ENCODE measurements at regions not wholly inside any gene's neighbourhood (a gene's known extent, or its start where the extent isn't known, plus 50 kb on each side); places are given as distances from the start of the nearest gene placed in this dataset.

GRCh38 chr1:88063605-88064004 lies 620.5 kb upstream of the PKN2 start:
- Histone ChIP-seq H3K9me3 (ENCODE audit: severe bottlenecking) (no peaks in the 10 kb centered on the region), H3K36me3 (ENCODE audit: low read depth) (no peaks in the 10 kb centered on the region), H3K4me3 (ENCODE audit: severe bottlenecking) (no peak overlapping the region), H3K27ac (ENCODE audit: poor library complexity, severe bottlenecking) (no peak overlapping the region), H3K4me1 (ENCODE audit: insufficient read depth, poor library complexity, severe bottlenecking) (peaks cover 12% of the 10 kb centered on the region), H3K27me3 (ENCODE audit: insufficient read depth, poor library complexity, severe bottlenecking) (no peaks in the 10 kb centered on the region)
- DNase-seq (ENCODE audit: low spot score), result no peak
- no peak for TF ChIP-seq CTCF (IDR thresholded peaks at IDR 0.05; ENCODE audit: poor library complexity, severe bottlenecking)
- ATAC-seq (ENCODE audit: low read depth), result no peak

GRCh38 chr1:88068407-88068960 lies 615.6 kb upstream of the PKN2 start:
- Histone ChIP-seq H3K4me3 (ENCODE audit: severe bottlenecking) (no peak overlapping the region), H3K4me1 (ENCODE audit: insufficient read depth, poor library complexity, severe bottlenecking) (no peaks in the 10 kb centered on the region), H3K27ac (ENCODE audit: poor library complexity, severe bottlenecking) (no peak overlapping the region), H3K27me3 (ENCODE audit: insufficient read depth, poor library complexity, severe bottlenecking) (no peaks in the 10 kb centered on the region), H3K9me3 (ENCODE audit: severe bottlenecking) (no peaks in the 10 kb centered on the region), H3K36me3 (ENCODE audit: low read depth) (no peaks in the 10 kb centered on the region)
- no peak for DNase-seq (ENCODE audit: low spot score)
- TF ChIP-seq CTCF (IDR thresholded peaks at IDR 0.05; ENCODE audit: poor library complexity, severe bottlenecking), result no peak
- ATAC-seq (ENCODE audit: low read depth), result no peak

GRCh38 chr1:88070956-88071355 lies 613.1 kb upstream of the PKN2 start:
- DNase-seq (ENCODE audit: low spot score), result no peak
- Histone ChIP-seq H3K4me3 (ENCODE audit: severe bottlenecking) (no peak overlapping the region), H3K27me3 (ENCODE audit: insufficient read depth, poor library complexity, severe bottlenecking) (no peaks in the 10 kb centered on the region), H3K9me3 (ENCODE audit: severe bottlenecking) (no peaks in the 10 kb centered on the region), H3K27ac (ENCODE audit: poor library complexity, severe bottlenecking) (no peak overlapping the region), H3K4me1 (ENCODE audit: insufficient read depth, poor library complexity, severe bottlenecking) (no peaks in the 10 kb centered on the region), H3K36me3 (ENCODE audit: low read depth) (no peaks in the 10 kb centered on the region)
- ATAC-seq (ENCODE audit: low read depth), result no peak
- no peak for TF ChIP-seq CTCF (IDR thresholded peaks at IDR 0.05; ENCODE audit: poor library complexity, severe bottlenecking)

GRCh38 chr1:88074661-88075060 lies 609.4 kb upstream of the PKN2 start:
- Histone ChIP-seq H3K36me3 (ENCODE audit: low read depth) (no peaks in the 10 kb centered on the region), H3K27ac (ENCODE audit: poor library complexity, severe bottlenecking) (no peak overlapping the region), H3K4me1 (ENCODE audit: insufficient read depth, poor library complexity, severe bottlenecking) (no peaks in the 10 kb centered on the region), H3K27me3 (ENCODE audit: insufficient read depth, poor library complexity, severe bottlenecking) (no peaks in the 10 kb centered on the region), H3K9me3 (ENCODE audit: severe bottlenecking) (no peaks in the 10 kb centered on the region), H3K4me3 (ENCODE audit: severe bottlenecking) (no peak overlapping the region)
- TF ChIP-seq CTCF (IDR thresholded peaks at IDR 0.05; ENCODE audit: poor library complexity, severe bottlenecking), result no peak
- DNase-seq (ENCODE audit: low spot score) (no peak), ATAC-seq (ENCODE audit: low read depth) (no peak)

GRCh38 chr1:88075813-88076212 lies 608.3 kb upstream of the PKN2 start:
- no peak for TF ChIP-seq CTCF (IDR thresholded peaks at IDR 0.05; ENCODE audit: poor library complexity, severe bottlenecking)
- DNase-seq (ENCODE audit: low spot score) (no peak), ATAC-seq (ENCODE audit: low read depth) (no peak)
- Histone ChIP-seq H3K9me3 (ENCODE audit: severe bottlenecking) (no peaks in the 10 kb centered on the region), H3K36me3 (ENCODE audit: low read depth) (no peaks in the 10 kb centered on the region), H3K27ac (ENCODE audit: poor library complexity, severe bottlenecking) (no peak overlapping the region), H3K27me3 (ENCODE audit: insufficient read depth, poor library complexity, severe bottlenecking) (no peaks in the 10 kb centered on the region), H3K4me1 (ENCODE audit: insufficient read depth, poor library complexity, severe bottlenecking) (no peaks in the 10 kb centered on the region), H3K4me3 (ENCODE audit: severe bottlenecking) (no peak overlapping the region)

Data from RWPE2 (cell line).